ENCODE measurements at regions not wholly inside any gene's neighbourhood (a gene's known extent, or its start where the extent isn't known, plus 50 kb on each side); places are given as distances from the start of the nearest gene placed in this dataset.

- Histone ChIP-seq H3F3A (ENCODE audit: insufficient read depth, low read length) (no peaks in the 10 kb centered on the region), H3K36me3 (ENCODE audit: insufficient read depth, low read length) (no peaks in the 10 kb centered on the region), H3K9ac (ENCODE audit: low read length) (no peak overlapping the region), H3K4me2 (ENCODE audit: low read length) (no peak overlapping the region), H3K27me3 (ENCODE audit: insufficient read depth, low read length) (no peaks in the 10 kb centered on the region), H3K9me3 (ENCODE audit: low read length) (no peaks in the 10 kb centered on the region), H3K4me3 (ENCODE audit: low read depth, low read length, poor library complexity, severe bottlenecking) (no peak overlapping the region), H2AFZ (ENCODE audit: low read length) (no peak overlapping the region), H4K20me1 (ENCODE audit: insufficient read depth, low read length) (no peaks in the 10 kb centered on the region), H3K4me1 (ENCODE audit: insufficient read depth, low read length, severe bottlenecking) (no peaks in the 10 kb centered on the region), H3K9me2 (ENCODE audit: low read depth, low read length) (no peaks in the 10 kb centered on the region), H3K27ac (ENCODE audit: low read depth, low read length, poor library complexity, severe bottlenecking) (no peak overlapping the region), H3K79me2 (ENCODE audit: insufficient read depth, low read length) (no peaks in the 10 kb centered on the region)
- TF ChIP-seq CTCF (IDR thresholded peaks at IDR 0.05; ENCODE audit: low read length) (no peak), EZH2 (IDR thresholded peaks at IDR 0.05; ENCODE audit: borderline replicate concordance, low read length) (no peak)
Observed at GRCh38 chr4:54902271-54902670, 223.1 kb downstream of the KDR start.

DNA sequence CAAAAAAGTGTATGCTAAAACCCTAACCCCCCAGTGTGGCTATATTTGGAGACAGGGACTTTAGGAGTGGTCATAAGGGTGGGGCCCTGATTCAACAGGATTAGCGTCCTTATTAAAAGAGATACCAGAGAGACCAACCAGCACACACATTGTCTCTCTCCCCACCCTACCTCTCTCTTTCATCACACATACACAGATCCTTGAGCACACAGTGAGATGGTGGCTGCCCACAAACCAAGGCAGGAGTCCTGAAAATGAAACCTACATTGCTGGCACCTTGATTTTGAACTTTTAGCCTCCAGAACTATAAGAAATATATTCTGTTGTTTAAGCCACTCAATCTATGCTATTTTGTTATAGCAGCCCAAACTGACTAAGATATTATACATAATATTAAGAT is 224.2 kb downstream of the KDR start:
- Histone ChIP-seq H3K4me2 (ENCODE audit: low read length) (no peak overlapping the region), H3K4me3 (ENCODE audit: low read depth, low read length, poor library complexity, severe bottlenecking) (no peak overlapping the region), H2AFZ (ENCODE audit: low read length) (no peak overlapping the region), H3K9me3 (ENCODE audit: low read length) (no peaks in the 10 kb centered on the region), H3K9me2 (ENCODE audit: low read depth, low read length) (no peaks in the 10 kb centered on the region), H3K27me3 (ENCODE audit: insufficient read depth, low read length) (no peaks in the 10 kb centered on the region), H3K27ac (ENCODE audit: low read depth, low read length, poor library complexity, severe bottlenecking) (no peak overlapping the region), H3K36me3 (ENCODE audit: insufficient read depth, low read length) (no peaks in the 10 kb centered on the region), H3F3A (ENCODE audit: insufficient read depth, low read length) (no peaks in the 10 kb centered on the region), H3K9ac (ENCODE audit: low read length) (no peak overlapping the region), H3K4me1 (ENCODE audit: insufficient read depth, low read length, severe bottlenecking) (no peaks in the 10 kb centered on the region), H3K79me2 (ENCODE audit: insufficient read depth, low read length) (no peaks in the 10 kb centered on the region), H4K20me1 (ENCODE audit: insufficient read depth, low read length) (no peaks in the 10 kb centered on the region)
- TF ChIP-seq CTCF (IDR thresholded peaks at IDR 0.05; ENCODE audit: low read length) (no peak), EZH2 (IDR thresholded peaks at IDR 0.05; ENCODE audit: borderline replicate concordance, low read length) (no peak)

DNA sequence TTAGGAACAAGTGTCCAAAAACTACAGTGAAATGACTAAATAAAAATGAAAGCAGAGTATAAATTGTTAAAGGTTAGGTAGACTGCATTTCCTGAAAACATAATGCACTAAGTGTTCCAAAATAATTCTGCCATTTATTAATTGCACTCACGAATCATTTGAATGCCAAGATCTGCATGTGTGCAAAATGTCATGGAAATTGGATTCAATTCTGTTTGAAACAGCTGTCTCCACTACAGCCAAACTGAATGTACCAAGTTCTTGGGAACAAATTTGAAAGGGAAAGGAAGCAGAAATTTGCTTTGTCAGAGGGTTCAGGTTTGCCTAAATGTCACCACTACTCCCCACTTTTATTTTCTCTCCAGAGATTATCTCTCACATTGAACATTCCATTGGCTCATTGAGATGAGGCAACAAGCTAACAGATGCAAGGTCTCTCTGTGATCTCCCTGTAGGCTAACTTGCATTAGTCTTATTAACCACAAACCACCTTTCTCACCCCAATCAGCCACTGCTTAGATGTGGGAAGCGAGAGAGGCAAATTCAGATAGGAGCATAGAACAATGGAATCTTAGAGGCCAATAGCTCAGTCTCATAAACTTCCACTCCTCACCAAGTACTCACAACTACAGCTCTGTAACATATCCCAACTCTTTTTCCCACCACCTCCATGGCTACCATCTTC is 226.6 kb downstream of the KDR start:
- H3K27ac ChIP-seq (ENCODE audit: low read depth, low read length, poor library complexity, severe bottlenecking) = no peak overlapping the region
- no peaks in the 10 kb centered on the region for H4K20me1 ChIP-seq (ENCODE audit: insufficient read depth, low read length)
- TF ChIP-seq EZH2 (IDR thresholded peaks at IDR 0.05; ENCODE audit: borderline replicate concordance, low read length) (no peak), CTCF (IDR thresholded peaks at IDR 0.05; ENCODE audit: low read length) (no peak)
- no peaks in the 10 kb centered on the region for H3K36me3 ChIP-seq (ENCODE audit: insufficient read depth, low read length)
- H3K4me2 ChIP-seq (ENCODE audit: low read length) = no peak overlapping the region
- no peaks in the 10 kb centered on the region for H3K9me3 ChIP-seq (ENCODE audit: low read length)
- H3K4me1 ChIP-seq (ENCODE audit: insufficient read depth, low read length, severe bottlenecking) = no peaks in the 10 kb centered on the region
- H3F3A ChIP-seq (ENCODE audit: insufficient read depth, low read length) = no peaks in the 10 kb centered on the region
- H3K79me2 ChIP-seq (ENCODE audit: insufficient read depth, low read length) = no peaks in the 10 kb centered on the region
- no peaks in the 10 kb centered on the region for H3K27me3 ChIP-seq (ENCODE audit: insufficient read depth, low read length)
- H3K9ac ChIP-seq (ENCODE audit: low read length) = no peak overlapping the region
- H3K4me3 ChIP-seq (ENCODE audit: low read depth, low read length, poor library complexity, severe bottlenecking) = no peak overlapping the region
- H3K9me2 ChIP-seq (ENCODE audit: low read depth, low read length) = no peaks in the 10 kb centered on the region
- no peak overlapping the region for H2AFZ ChIP-seq (ENCODE audit: low read length)
